ENCODE measurements at regions not wholly inside any gene's neighbourhood (a gene's known extent, or its start where the extent isn't known, plus 50 kb on each side); places are given as distances from the start of the nearest gene placed in this dataset.
"Not testable (repeated sequence)": the region's sequence is repeated elsewhere in the genome, so short reads cannot be mapped to it uniquely, and the experiment has no call there.

DNA sequence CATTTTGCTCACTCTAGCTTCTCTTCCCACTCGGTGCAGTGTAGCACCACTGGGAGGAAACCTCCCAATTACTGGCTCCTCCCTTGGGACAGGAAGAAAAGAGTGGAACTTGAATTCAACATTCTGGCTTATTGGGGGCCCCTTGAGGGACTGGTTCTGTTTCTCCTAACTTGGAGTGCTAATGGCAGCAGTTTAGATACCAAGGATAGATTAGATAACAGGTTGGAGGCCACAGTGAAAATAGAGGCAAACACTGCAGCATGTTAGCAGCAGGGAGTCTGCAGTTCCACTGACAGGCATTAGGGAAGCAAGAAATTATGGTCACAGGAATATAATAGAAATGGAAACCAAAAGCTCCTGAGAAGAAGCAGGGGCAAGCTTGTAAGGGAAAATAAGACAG lies 322.0 kb downstream of the ABCC12 start:
- H3K9me3 Mint-ChIP-seq (ENCODE audit: low read depth): peaks cover 18% of the 10 kb centered on the region
- H3K4me1 Mint-ChIP-seq (ENCODE audit: low read depth): no peaks in the 10 kb centered on the region
- no peak overlapping the region for H3K27ac Mint-ChIP-seq
- no peak overlapping the region for H3K4me3 Mint-ChIP-seq
- peaks cover 2% of the 10 kb centered on the region for H3K36me3 Mint-ChIP-seq
- H3K27me3 Mint-ChIP-seq: peaks cover 5% of the 10 kb centered on the region

- peaks cover 34% of the 10 kb centered on the region for H3K9me3 Mint-ChIP-seq (ENCODE audit: low read depth)
- H3K27me3 Mint-ChIP-seq: peaks cover 5% of the 10 kb centered on the region
- H3K4me1 Mint-ChIP-seq (ENCODE audit: low read depth): no peaks in the 10 kb centered on the region
- no peak overlapping the region for H3K27ac Mint-ChIP-seq
- H3K4me3 Mint-ChIP-seq: no peak overlapping the region
- H3K36me3 Mint-ChIP-seq: peaks cover 2% of the 10 kb centered on the region
Observed at GRCh38 chr16:47829850-47830600, 325.8 kb downstream of the ABCC12 start.

DNA sequence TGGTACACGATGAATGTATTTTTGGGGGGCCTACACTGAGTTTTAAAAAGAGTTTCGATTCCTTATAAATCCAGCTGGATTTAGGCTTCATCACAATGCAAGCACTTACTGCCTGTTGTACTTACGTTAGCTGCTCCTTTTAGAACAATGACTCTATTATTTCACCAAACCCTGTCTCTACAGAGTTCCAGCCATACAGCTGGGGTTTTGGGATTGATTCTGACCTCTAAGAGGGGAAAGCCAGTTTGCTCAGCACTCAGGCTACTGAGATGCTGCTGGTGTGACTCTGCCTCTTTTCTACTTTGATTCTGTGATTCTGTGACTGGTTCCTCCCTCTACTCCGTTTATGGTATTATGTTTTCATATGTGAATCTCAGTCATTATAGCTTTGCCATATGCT lies 329.7 kb downstream of the ABCC12 start:
- H3K27me3 Mint-ChIP-seq: peaks cover 5% of the 10 kb centered on the region
- no peak overlapping the region for H3K27ac Mint-ChIP-seq
- H3K4me1 Mint-ChIP-seq (ENCODE audit: low read depth): no peaks in the 10 kb centered on the region
- no peak overlapping the region for H3K4me3 Mint-ChIP-seq
- H3K9me3 Mint-ChIP-seq (ENCODE audit: low read depth): peaks cover 20% of the 10 kb centered on the region
- no peaks in the 10 kb centered on the region for H3K36me3 Mint-ChIP-seq

GRCh38 chr16:47817048-47817447 lies 338.7 kb downstream of the ABCC12 start:
- Mint-ChIP-seq H3K27ac (no peak overlapping the region), H3K36me3 (peaks cover 2% of the 10 kb centered on the region), H3K27me3 (peaks cover 1% of the 10 kb centered on the region), H3K9me3 (ENCODE audit: low read depth) (peaks cover 11% of the 10 kb centered on the region), H3K4me1 (ENCODE audit: low read depth) (no peaks in the 10 kb centered on the region), H3K4me3 (no peak overlapping the region)

DNA sequence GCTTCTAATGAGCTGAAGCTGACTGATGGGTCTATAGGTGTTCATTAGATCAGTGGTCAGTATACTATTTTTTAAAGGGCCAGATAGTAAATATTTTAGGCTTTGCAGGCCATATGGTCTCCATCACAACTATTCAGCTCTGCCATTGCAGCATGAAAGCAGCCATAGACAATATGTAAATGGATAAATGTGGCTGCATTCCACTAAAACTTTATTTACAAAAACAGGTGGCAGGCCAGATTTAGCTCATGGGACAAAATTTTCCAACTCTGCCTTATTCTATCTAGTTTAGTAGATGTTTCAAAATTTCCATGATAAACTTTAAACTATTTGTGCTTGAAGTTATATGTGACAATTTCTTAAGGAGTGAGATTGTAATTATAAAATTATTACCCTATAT lies 339.3 kb downstream of the ABCC12 start:
- Mint-ChIP-seq H3K27me3 (peaks cover 1% of the 10 kb centered on the region), H3K9me3 (ENCODE audit: low read depth) (peaks cover 11% of the 10 kb centered on the region), H3K36me3 (peaks cover 2% of the 10 kb centered on the region), H3K4me1 (ENCODE audit: low read depth) (no peaks in the 10 kb centered on the region), H3K27ac (no peak overlapping the region), H3K4me3 (no peak overlapping the region)

DNA sequence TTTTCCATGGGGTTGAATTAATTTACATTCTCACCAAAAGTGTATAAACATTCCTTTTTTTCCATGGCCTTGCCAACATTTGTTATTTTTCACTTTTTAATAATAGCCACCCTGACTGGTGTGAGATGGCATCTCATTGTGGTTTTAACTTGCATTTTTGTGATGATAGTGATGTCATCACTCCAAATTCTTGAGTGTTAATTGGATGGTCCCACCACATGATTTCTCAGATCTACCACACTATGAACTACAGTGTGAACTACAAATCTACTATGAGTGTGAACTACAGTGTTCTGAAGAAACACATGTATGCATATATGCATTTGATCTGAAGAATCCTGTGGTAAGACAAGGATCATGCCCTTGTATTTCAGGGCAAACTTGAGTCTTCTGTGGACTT lies 340.1 kb downstream of the ABCC12 start:
- H3K4me3 Mint-ChIP-seq: no peak overlapping the region
- peaks cover 2% of the 10 kb centered on the region for H3K36me3 Mint-ChIP-seq
- H3K4me1 Mint-ChIP-seq (ENCODE audit: low read depth): no peaks in the 10 kb centered on the region
- H3K9me3 Mint-ChIP-seq (ENCODE audit: low read depth): peaks cover 11% of the 10 kb centered on the region
- peaks cover 1% of the 10 kb centered on the region for H3K27me3 Mint-ChIP-seq
- no peak overlapping the region for H3K27ac Mint-ChIP-seq

DNA sequence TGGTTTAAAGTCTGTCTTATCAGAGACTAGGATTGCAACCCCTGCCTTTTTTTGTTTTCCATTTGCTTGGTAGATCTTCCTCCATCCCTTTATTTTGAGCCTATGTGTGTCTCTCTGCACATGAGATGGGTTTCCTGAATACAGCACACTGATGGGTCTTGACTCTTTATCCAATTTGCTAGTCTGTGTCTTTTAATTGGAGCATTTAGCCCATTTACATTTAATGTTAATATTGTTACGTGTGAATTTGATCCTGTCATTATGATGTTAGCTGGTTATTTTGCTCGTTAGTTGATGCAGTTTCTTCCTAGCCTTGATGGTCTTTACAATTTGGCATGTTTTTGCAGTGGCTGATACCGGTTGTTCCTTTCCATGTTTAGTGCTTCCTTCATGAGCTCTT lies 344.0 kb downstream of the ABCC12 start:
- H3K9me3 Mint-ChIP-seq (ENCODE audit: low read depth): peaks cover 11% of the 10 kb centered on the region
- not testable (repeated sequence) for H3K4me1 Mint-ChIP-seq (ENCODE audit: low read depth); H3K4me3 Mint-ChIP-seq; H3K27ac Mint-ChIP-seq; H3K36me3 Mint-ChIP-seq; H3K27me3 Mint-ChIP-seq

GRCh38 chr16:47806309-47806847 lies 345.2 kb downstream of the PHKB start:
- Mint-ChIP-seq H3K9me3 (ENCODE audit: low read depth) (no peaks in the 10 kb centered on the region), H3K27ac (no peak overlapping the region), H3K4me1 (ENCODE audit: low read depth) (no peaks in the 10 kb centered on the region), H3K27me3 (peaks cover 6% of the 10 kb centered on the region), H3K4me3 (no peak overlapping the region), H3K36me3 (no peaks in the 10 kb centered on the region)

GRCh38 chr16:47787696-47788095 lies 326.6 kb downstream of the PHKB start:
- peaks cover 10% of the 10 kb centered on the region for H3K9me3 Mint-ChIP-seq (ENCODE audit: low read depth)
- H3K27ac Mint-ChIP-seq: no peak overlapping the region
- H3K36me3 Mint-ChIP-seq: no peaks in the 10 kb centered on the region
- H3K4me1 Mint-ChIP-seq (ENCODE audit: low read depth): no peaks in the 10 kb centered on the region
- no peak overlapping the region for H3K4me3 Mint-ChIP-seq
- peaks cover 6% of the 10 kb centered on the region for H3K27me3 Mint-ChIP-seq

DNA sequence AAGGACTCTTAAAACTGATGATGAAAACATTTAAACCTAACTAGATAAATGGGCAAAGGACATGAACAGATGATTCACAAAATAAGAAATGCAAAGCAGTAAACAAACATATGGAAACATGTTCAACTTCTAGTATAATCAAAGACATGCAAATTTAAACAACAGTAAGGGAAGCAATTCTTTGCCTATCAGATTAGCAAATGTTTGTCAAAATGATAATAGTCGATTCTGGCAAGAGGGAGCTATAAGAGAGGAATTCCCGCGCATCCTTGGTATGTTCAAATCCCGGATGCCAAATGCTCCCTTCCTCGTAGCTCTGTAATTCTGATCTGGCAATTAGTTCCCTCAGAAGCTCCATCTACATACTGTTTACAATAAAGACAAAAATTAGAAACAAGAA lies 320.5 kb downstream of the PHKB start:
- no peak overlapping the region for H3K27ac Mint-ChIP-seq
- H3K27me3 Mint-ChIP-seq: no peaks in the 10 kb centered on the region
- peaks cover 18% of the 10 kb centered on the region for H3K4me1 Mint-ChIP-seq (ENCODE audit: low read depth)
- H3K4me3 Mint-ChIP-seq: no peak overlapping the region
- no peaks in the 10 kb centered on the region for H3K9me3 Mint-ChIP-seq (ENCODE audit: low read depth)
- no peaks in the 10 kb centered on the region for H3K36me3 Mint-ChIP-seq

DNA sequence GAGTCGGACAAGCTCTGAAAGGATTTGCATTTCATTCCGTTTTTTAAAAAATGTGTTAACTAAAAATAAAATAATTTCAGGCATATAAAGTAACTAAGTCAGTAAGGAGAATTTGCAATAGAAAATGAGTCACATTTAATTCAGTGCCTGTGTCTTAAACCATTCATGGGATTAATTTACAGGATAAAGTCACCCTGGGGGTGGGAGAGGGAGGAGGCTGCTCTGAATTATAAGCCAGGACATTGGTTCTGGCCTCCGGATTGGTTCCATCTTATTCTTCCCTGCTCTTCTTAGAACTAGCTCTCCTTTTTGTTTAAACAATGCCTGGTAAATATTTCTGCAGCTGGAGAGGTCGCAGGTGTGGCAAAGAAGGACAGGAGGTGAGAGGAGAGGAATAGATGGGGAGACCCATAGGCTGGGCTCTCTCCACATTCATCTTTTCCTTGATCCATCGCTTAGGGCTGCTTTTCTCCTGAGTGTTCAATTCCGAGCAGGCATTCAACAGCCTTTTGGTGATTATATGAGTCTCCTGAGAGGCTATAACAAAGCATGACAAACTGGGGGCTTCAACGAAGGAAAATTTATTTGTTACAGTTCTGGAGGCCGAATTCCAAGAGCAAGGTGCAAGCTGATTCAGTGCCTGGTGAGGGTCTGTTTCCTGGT lies 319.2 kb downstream of the PHKB start:
- no peak overlapping the region for H3K27ac Mint-ChIP-seq
- H3K36me3 Mint-ChIP-seq: no peaks in the 10 kb centered on the region
- no peaks in the 10 kb centered on the region for H3K27me3 Mint-ChIP-seq
- H3K9me3 Mint-ChIP-seq (ENCODE audit: low read depth): no peaks in the 10 kb centered on the region
- peaks cover 18% of the 10 kb centered on the region for H3K4me1 Mint-ChIP-seq (ENCODE audit: low read depth)
- H3K4me3 Mint-ChIP-seq: peak overlapping the region; percentile 77

- Mint-ChIP-seq H3K27me3 (no peaks in the 10 kb centered on the region), H3K27ac (peak overlapping the region; percentile 47), H3K36me3 (no peaks in the 10 kb centered on the region), H3K9me3 (ENCODE audit: low read depth) (no peaks in the 10 kb centered on the region), H3K4me3 (peak overlapping the region; percentile 77), H3K4me1 (ENCODE audit: low read depth) (peaks cover 18% of the 10 kb centered on the region)
Observed at GRCh38 chr16:47779201-47780016, 318.3 kb downstream of the PHKB start.

GRCh38 chr16:47778106-47778801 lies 317.1 kb downstream of the PHKB start:
- Mint-ChIP-seq H3K27me3 (no peaks in the 10 kb centered on the region), H3K4me3 (no peak overlapping the region), H3K9me3 (ENCODE audit: low read depth) (no peaks in the 10 kb centered on the region), H3K4me1 (ENCODE audit: low read depth) (peaks cover 18% of the 10 kb centered on the region), H3K36me3 (no peaks in the 10 kb centered on the region), H3K27ac (no peak overlapping the region)

GRCh38 chr16:47777220-47777619 lies 316.1 kb downstream of the PHKB start:
- no peaks in the 10 kb centered on the region for H3K9me3 Mint-ChIP-seq (ENCODE audit: low read depth)
- no peak overlapping the region for H3K4me3 Mint-ChIP-seq
- H3K27me3 Mint-ChIP-seq: peaks cover 2% of the 10 kb centered on the region
- H3K36me3 Mint-ChIP-seq: no peaks in the 10 kb centered on the region
- no peak overlapping the region for H3K27ac Mint-ChIP-seq
- peaks cover 18% of the 10 kb centered on the region for H3K4me1 Mint-ChIP-seq (ENCODE audit: low read depth)
